OCI-LY1 (cell line): ENCODE measurements at regions not wholly inside any gene's neighbourhood (a gene's known extent, or its start where the extent isn't known, plus 50 kb on each side); places are given as distances from the start of the nearest gene placed in this dataset.
"Not testable (repeated sequence)": the region's sequence is repeated elsewhere in the genome, so short reads cannot be mapped to it uniquely, and the experiment has no call there.

ENCODE experiments used
- H2AFZ ChIP-seq: fragments of 200-600 bp; sonication (generic), shearing (Covaris generic); 2 replicates; pipeline ENCODE4 v1.6.0; 2014; ENCODE audit warnings: antibody characterized with exemption, mild to moderate bottlenecking, low read length
- H3F3A ChIP-seq: fragments of 200-600 bp; sonication (generic), shearing (Covaris generic); 2 replicates; pipeline ENCODE4 v1.6.0; 2014; ENCODE audit warnings: mild to moderate bottlenecking, antibody characterized with exemption, low read length, moderate library complexity; ENCODE audit not compliant: insufficient read depth
- H3K27ac ChIP-seq: fragments of 200-600 bp; sonication (generic); 2 replicates; pipeline ENCODE4 v1.5.1; 2014; ENCODE audit warnings: low read length, mixed run types, mild to moderate bottlenecking, low read depth; ENCODE audit not compliant: poor library complexity, severe bottlenecking
- H3K27me3 ChIP-seq: fragments of 200-600 bp; sonication (generic); 2 replicates; pipeline ENCODE4 v1.6.0; 2014; ENCODE audit warnings: antibody characterized with exemption, mild to moderate bottlenecking, low read length, moderate library complexity; ENCODE audit not compliant: insufficient read depth
- H3K36me3 ChIP-seq: fragments of 200-600 bp; sonication (generic); 2 replicates; pipeline ENCODE4 v1.6.1; 2014; ENCODE audit warnings: mild to moderate bottlenecking, antibody characterized with exemption, low read length, moderate library complexity, mixed read lengths; ENCODE audit not compliant: insufficient read depth
- H3K4me1 ChIP-seq: fragments of 200-600 bp; sonication (generic); 2 replicates; pipeline ENCODE4 v1.5.1; 2014; ENCODE audit warnings: mild to moderate bottlenecking, low read length, moderate library complexity; ENCODE audit not compliant: insufficient read depth, severe bottlenecking
- H3K4me2 ChIP-seq: fragments of 200-600 bp; sonication (generic), shearing (Covaris generic); 2 replicates; pipeline ENCODE4 v1.6.1; 2014; ENCODE audit warnings: low read length
- H3K4me3 ChIP-seq: fragments of 200-600 bp; sonication (generic); 2 replicates; pipeline ENCODE4 v1.5.1; 2014; ENCODE audit warnings: low read length, low read depth, mild to moderate bottlenecking, mixed read lengths; ENCODE audit not compliant: poor library complexity, severe bottlenecking
- H3K79me2 ChIP-seq: fragments of 200-600 bp; shearing (Covaris generic); 2 replicates; pipeline ENCODE4 v1.6.1; 2016; ENCODE audit warnings: mixed run types, low read length, mixed read lengths; ENCODE audit not compliant: insufficient read depth
- H3K9ac ChIP-seq: fragments of 200-600 bp; sonication (generic), shearing (Covaris generic); 2 replicates; pipeline ENCODE4 v1.6.1; 2014; ENCODE audit warnings: mild to moderate bottlenecking, low read length, mixed read lengths
- H3K9me2 ChIP-seq: fragments of 200-600 bp; sonication (generic), shearing (Covaris generic); 2 replicates; pipeline ENCODE4 v1.6.1; 2014; ENCODE audit warnings: low read depth, mild to moderate bottlenecking, low read length, mixed read lengths
- H3K9me3 ChIP-seq: fragments of 200-600 bp; shearing (Covaris generic); 2 replicates; pipeline ENCODE4 v1.6.1; 2014; ENCODE audit warnings: low read length, mixed read lengths
- H4K20me1 ChIP-seq: fragments of 200-600 bp; sonication (generic), shearing (Covaris generic); 2 replicates; pipeline ENCODE4 v1.6.0; 2016; ENCODE audit warnings: mild to moderate bottlenecking, low read length; ENCODE audit not compliant: insufficient read depth
- CTCF ChIP-seq: fragments of 200-600 bp; sonication (generic), shearing (Covaris generic); IDR thresholded peaks from 2 replicates; pipeline ENCODE4 v1.5.1; 2017; ENCODE audit warnings: mild to moderate bottlenecking, antibody characterized with exemption, low read length, moderate library complexity, mixed read lengths
- EZH2 ChIP-seq: fragments of 200-600 bp; sonication (generic), shearing (Covaris generic); IDR thresholded peaks from 2 replicates; pipeline ENCODE4 v1.8.0; 2017; ENCODE audit warnings: borderline replicate concordance, mixed run types, mild to moderate bottlenecking, antibody characterized with exemption, low read length, moderate library complexity, mixed read lengths

GRCh38 chr16:29142506-29142905 is 157.7 kb downstream of the LAT start:
- H3K36me3 ChIP-seq, H3K4me3 ChIP-seq, H3K9me2 ChIP-seq, H2AFZ ChIP-seq, H3K4me2 ChIP-seq, H3F3A ChIP-seq, H3K27ac ChIP-seq, H4K20me1 ChIP-seq, H3K9ac ChIP-seq, H3K9me3 ChIP-seq, H3K79me2 ChIP-seq, H3K27me3 ChIP-seq, H3K4me1 ChIP-seq: not testable (repeated sequence)

GRCh38 chr16:29141586-29142324 is 156.9 kb downstream of the LAT start:
- H3K9me3 ChIP-seq: no peaks in the 10 kb centered on the region
- H3K4me3 ChIP-seq: no peak overlapping the region
- H2AFZ ChIP-seq: no peak overlapping the region
- peaks cover 5% of the 10 kb centered on the region for H3K4me1 ChIP-seq
- H4K20me1 ChIP-seq: no peaks in the 10 kb centered on the region
- H3K9me2 ChIP-seq: no peaks in the 10 kb centered on the region
- TF ChIP-seq EZH2 (no peak), CTCF (no peak)
- H3F3A ChIP-seq: no peaks in the 10 kb centered on the region
- no peak overlapping the region for H3K27ac ChIP-seq
- no peaks in the 10 kb centered on the region for H3K27me3 ChIP-seq
- H3K79me2 ChIP-seq: no peaks in the 10 kb centered on the region
- no peak overlapping the region for H3K4me2 ChIP-seq
- H3K9ac ChIP-seq: no peak overlapping the region
- no peaks in the 10 kb centered on the region for H3K36me3 ChIP-seq

GRCh38 chr16:29141121-29141520 is 156.3 kb downstream of the LAT start:
- H3K4me3 ChIP-seq, H3K79me2 ChIP-seq, H3K4me1 ChIP-seq, H3K9ac ChIP-seq, H3K9me3 ChIP-seq, H4K20me1 ChIP-seq, H3K9me2 ChIP-seq, H3K27ac ChIP-seq, H3K27me3 ChIP-seq, H3K4me2 ChIP-seq, H3F3A ChIP-seq, H3K36me3 ChIP-seq, H2AFZ ChIP-seq: not testable (repeated sequence)

GRCh38 chr16:29139901-29140855 is 155.3 kb downstream of the LAT start:
- H3K79me2 ChIP-seq, H3K36me3 ChIP-seq, H2AFZ ChIP-seq, H3K9me3 ChIP-seq, H3K27me3 ChIP-seq, H3K9me2 ChIP-seq, H4K20me1 ChIP-seq, H3K27ac ChIP-seq, H3K4me3 ChIP-seq, H3K4me1 ChIP-seq, H3K4me2 ChIP-seq, H3F3A ChIP-seq, H3K9ac ChIP-seq: not testable (repeated sequence)
